ENCODE measurements at regions not wholly inside any gene's neighbourhood (a gene's known extent, or its start where the extent isn't known, plus 50 kb on each side); places are given as distances from the start of the nearest gene placed in this dataset.

GRCh38 chr2:56613254-56613653 is 429.5 kb downstream of the CCDC85A start:
- no peak for DNase-seq
- TF ChIP-seq POLR2A (IDR thresholded peaks at IDR 0.05; ENCODE audit: low read length) = no peak
- no peak for TF ChIP-seq GATA1 (IDR thresholded peaks at IDR 0.05; ENCODE audit: low read depth, low read length)

- DNase-seq = no peak
- TF ChIP-seq GATA1 (IDR thresholded peaks at IDR 0.05; ENCODE audit: low read depth, low read length) (no peak), POLR2A (IDR thresholded peaks at IDR 0.05; ENCODE audit: low read length) (no peak)
Measured at GRCh38 chr2:56613920-56614319, 430.1 kb downstream of the CCDC85A start.

GRCh38 chr2:56615760-56616159 is 432.0 kb downstream of the CCDC85A start:
- no peak for DNase-seq
- TF ChIP-seq GATA1 (IDR thresholded peaks at IDR 0.05; ENCODE audit: low read depth, low read length) (no peak), POLR2A (IDR thresholded peaks at IDR 0.05; ENCODE audit: low read length) (no peak)

- TF ChIP-seq POLR2A (IDR thresholded peaks at IDR 0.05; ENCODE audit: low read length) (no peak), GATA1 (IDR thresholded peaks at IDR 0.05; ENCODE audit: low read depth, low read length) (no peak)
- DNase-seq = no peak
Measured at GRCh38 chr2:56624181-56624580, 440.4 kb downstream of the CCDC85A start.

GRCh38 chr2:56626927-56627326 is 443.1 kb downstream of the CCDC85A start:
- no peak for DNase-seq
- TF ChIP-seq GATA1 (IDR thresholded peaks at IDR 0.05; ENCODE audit: low read depth, low read length) (no peak), POLR2A (IDR thresholded peaks at IDR 0.05; ENCODE audit: low read length) (no peak)

- no peak for DNase-seq
- TF ChIP-seq GATA1 (IDR thresholded peaks at IDR 0.05; ENCODE audit: low read depth, low read length) (no peak), POLR2A (IDR thresholded peaks at IDR 0.05; ENCODE audit: low read length) (no peak)
Measured at GRCh38 chr2:56630286-56630685, 446.5 kb downstream of the CCDC85A start.

- no peak for DNase-seq
- TF ChIP-seq GATA1 (IDR thresholded peaks at IDR 0.05; ENCODE audit: low read depth, low read length) (no peak), POLR2A (IDR thresholded peaks at IDR 0.05; ENCODE audit: low read length) (no peak)
Measured at GRCh38 chr2:56647997-56648396, 464.2 kb downstream of the CCDC85A start.

GRCh38 chr2:56648802-56649201 is 465.0 kb downstream of the CCDC85A start:
- DNase-seq = no peak

GRCh38 chr2:56654936-56655335 is 471.1 kb downstream of the CCDC85A start:
- TF ChIP-seq GATA1 (IDR thresholded peaks at IDR 0.05; ENCODE audit: low read depth, low read length) (no peak), POLR2A (IDR thresholded peaks at IDR 0.05; ENCODE audit: low read length) (no peak)
- DNase-seq = no peak

More at GRCh38 chr2:56648802-56649201, 465.0 kb downstream of the CCDC85A start:
- TF ChIP-seq POLR2A (IDR thresholded peaks at IDR 0.05; ENCODE audit: low read length) (no peak), GATA1 (IDR thresholded peaks at IDR 0.05; ENCODE audit: low read depth, low read length) (no peak)

GRCh38 chr2:56656826-56657225 is 473.0 kb downstream of the CCDC85A start:
- DNase-seq = no peak
- TF ChIP-seq GATA1 (IDR thresholded peaks at IDR 0.05; ENCODE audit: low read depth, low read length) (no peak), POLR2A (IDR thresholded peaks at IDR 0.05; ENCODE audit: low read length) (no peak)

- DNase-seq = no peak
- no peak for TF ChIP-seq POLR2A (IDR thresholded peaks at IDR 0.05; ENCODE audit: low read length)
- TF ChIP-seq GATA1 (IDR thresholded peaks at IDR 0.05; ENCODE audit: low read depth, low read length) = no peak
Measured at GRCh38 chr2:56666777-56667176, 483.0 kb downstream of the CCDC85A start.

- TF ChIP-seq GATA1 (IDR thresholded peaks at IDR 0.05; ENCODE audit: low read depth, low read length) = no peak
- no peak for TF ChIP-seq POLR2A (IDR thresholded peaks at IDR 0.05; ENCODE audit: low read length)
- no peak for DNase-seq
Measured at GRCh38 chr2:56671973-56672569, 488.3 kb downstream of the CCDC85A start.

- no peak for DNase-seq
- no peak for TF ChIP-seq POLR2A (IDR thresholded peaks at IDR 0.05; ENCODE audit: low read length)
- TF ChIP-seq GATA1 (IDR thresholded peaks at IDR 0.05; ENCODE audit: low read depth, low read length) = no peak
Measured at GRCh38 chr2:56674084-56674483, 490.3 kb downstream of the CCDC85A start.

GRCh38 chr2:56676966-56677365 is 493.2 kb downstream of the CCDC85A start:
- no peak for TF ChIP-seq POLR2A (IDR thresholded peaks at IDR 0.05; ENCODE audit: low read length)
- no peak for TF ChIP-seq GATA1 (IDR thresholded peaks at IDR 0.05; ENCODE audit: low read depth, low read length)
- no peak for DNase-seq

GRCh38 chr2:56680971-56681631 is 497.3 kb downstream of the CCDC85A start:
- TF ChIP-seq POLR2A (IDR thresholded peaks at IDR 0.05; ENCODE audit: low read length) (no peak), GATA1 (IDR thresholded peaks at IDR 0.05; ENCODE audit: low read depth, low read length) (no peak)
- no peak for DNase-seq

All from erythroblast (primary cell).